H1 (cell line): ENCODE measurements at regions not wholly inside any gene's neighbourhood (a gene's known extent, or its start where the extent isn't known, plus 50 kb on each side); places are given as distances from the start of the nearest gene placed in this dataset.
A peak's percentile ranks its signal among the peaks of the same experiment; 100 is the strongest.

Experiments used
- CTCF ChIA-PET: fragments of 300-600 bp; sonication (Branson Sonifier 250); formaldehyde crosslinking; loops from one replicate; lab custom pipeline; 2021; ENCODE audit not compliant: partially characterized antibody; lab: Charles Lee
- POLR2A ChIA-PET: fragments of 300-600 bp; sonication (Branson Sonifier 250); formaldehyde crosslinking; loops from one replicate; lab custom pipeline; 2021; ENCODE audit warnings: inconsistent platforms; ENCODE audit not compliant: partially characterized antibody; lab: Charles Lee
- DNase-seq, 2 experiments: peaks; one replicate each; pipeline versions ENCODE4 v3.0.0 to v3.0.0-alpha.2; 2010 to 2022; ENCODE audit warnings: low spot score in 2 of 2, low read depth in 1 of 2, mixed read lengths in 1 of 2
- FAIRE-seq: peaks from 2 replicates; lab custom pipeline; 2011; peaks lifted over from hg19 to GRCh38; lab: Jason Lieb, UNC
- H2AFZ ChIP-seq: 2 replicates; pipeline ENCODE4 v1.8.1; 2012; ENCODE audit warnings: low read length, inconsistent platforms
- H2AK5ac ChIP-seq: 2 replicates; pipeline ENCODE4 v1.6.1; 2013; ENCODE audit warnings: low read depth, low read length
- H2BK120ac ChIP-seq: replicated peaks from 2 replicates; pipeline ENCODE3; 2013; ENCODE audit warnings: low read depth, low read length, inconsistent platforms
- H2BK12ac ChIP-seq: 2 replicates; pipeline ENCODE4 v1.6.1; 2013; ENCODE audit warnings: low read depth, low read length
- H2BK15ac ChIP-seq: 2 replicates; pipeline ENCODE4 v1.6.1; 2013; ENCODE audit warnings: low read length
- H2BK20ac ChIP-seq: 2 replicates; pipeline ENCODE4 v1.6.1; 2013; ENCODE audit warnings: low read length
- H2BK5ac ChIP-seq: 2 replicates; pipeline ENCODE4 v1.6.1; 2013; ENCODE audit warnings: low read depth, low read length
- H3K14ac ChIP-seq: 2 replicates; pipeline ENCODE4 v1.6.1; 2013; ENCODE audit warnings: inconsistent platforms; ENCODE audit not compliant: insufficient read length
- H3K18ac ChIP-seq: 2 replicates; pipeline ENCODE4 v1.6.1; 2013; ENCODE audit warnings: low read length; ENCODE audit errors: extremely low read depth
- H3K23ac ChIP-seq: 2 replicates; pipeline ENCODE4 v1.6.1; 2013; ENCODE audit warnings: inconsistent platforms; ENCODE audit not compliant: insufficient read length
- H3K23me2 ChIP-seq: 2 replicates; pipeline ENCODE4 v1.6.1; 2013; ENCODE audit warnings: low read depth, low read length
- H3K27ac ChIP-seq: 2 replicates; pipeline ENCODE4 v1.6.1; 2011; ENCODE audit warnings: low read depth, low read length, inconsistent platforms
- H3K27me3 ChIP-seq, 4 experiments: replicated peaks in 1 of 4; 1 replicate in 1 of 4; 2 replicates in 3 of 4; pipeline versions ENCODE4 v1.6.1 to v1.8.1; 2011 to 2013; ENCODE audit warnings: low read length in 3 of 4, mild to moderate bottlenecking in 3 of 4, inconsistent platforms in 2 of 4, mixed read lengths in 2 of 4, moderate library complexity in 1 of 4; ENCODE audit not compliant: control insufficient read depth in 3 of 4, insufficient read depth in 3 of 4; ENCODE audit errors: extremely low read depth in 1 of 4
- H3K36me3 ChIP-seq, 4 experiments: 2 replicates each; pipeline versions ENCODE4 v1.6.1 to v1.8.1; 2011 to 2013; ENCODE audit warnings: mild to moderate bottlenecking in 4 of 4, low read length in 3 of 4, moderate library complexity in 2 of 4, control low read depth in 1 of 4, inconsistent platforms in 1 of 4; ENCODE audit not compliant: insufficient read depth in 4 of 4, control insufficient read depth in 2 of 4
- H3K4ac ChIP-seq: replicated peaks from 2 replicates; pipeline ENCODE3; 2013; ENCODE audit warnings: low read length, low read depth, mixed read lengths, inconsistent platforms; ENCODE audit not compliant: insufficient read length
- H3K4me1 ChIP-seq, 4 experiments: replicated peaks in 1 of 4; 1 replicate in 1 of 4; 2 replicates in 3 of 4; pipeline versions ENCODE4 v1.6.1 to v1.8.1; 2011 to 2013; ENCODE audit warnings: low read length in 3 of 4, inconsistent platforms in 2 of 4, mixed read lengths in 1 of 4; ENCODE audit not compliant: insufficient read depth in 4 of 4, control insufficient read depth in 3 of 4
- H3K4me2 ChIP-seq, 2 experiments: 2 replicates each; pipeline versions ENCODE4 v1.6.1 to v1.8.1; 2011 to 2013; ENCODE audit warnings: low read depth in 2 of 2, low read length in 2 of 2, control low read depth in 1 of 2, inconsistent platforms in 1 of 2, mild to moderate bottlenecking in 1 of 2; ENCODE audit not compliant: insufficient read depth in 1 of 2
- H3K4me3 ChIP-seq, 4 experiments: fragments of 200-600, 300-600 bp in 1 of 4; sonication (generic), shearing (Covaris generic), sonication (Bioruptor Twin) in 1 of 4; 2 replicates each; pipeline versions ENCODE4 v1.5.1 to v1.8.1; 2011 to 2016; ENCODE audit warnings: low read length in 4 of 4, low read depth in 3 of 4, control low read depth in 2 of 4, inconsistent platforms in 2 of 4, mild to moderate bottlenecking in 2 of 4, mixed read lengths in 1 of 4, moderate library complexity in 1 of 4; ENCODE audit not compliant: insufficient read depth in 2 of 4; ENCODE audit errors: extremely low read depth in 1 of 4
- H3K56ac ChIP-seq: replicated peaks from 2 replicates; pipeline ENCODE3; 2013; ENCODE audit warnings: low read depth, mild to moderate bottlenecking, mixed read lengths, low read length, inconsistent platforms; ENCODE audit not compliant: insufficient read length
- H3K79me1 ChIP-seq: 2 replicates; pipeline ENCODE4 v1.6.1; 2013; ENCODE audit warnings: low read depth, low read length, control low read depth
- H3K79me2 ChIP-seq, 2 experiments: 2 replicates each; pipeline versions ENCODE4 v1.6.1 to v1.8.1; 2012 to 2013; ENCODE audit warnings: low read length in 2 of 2, mild to moderate bottlenecking in 2 of 2, inconsistent platforms in 1 of 2; ENCODE audit not compliant: insufficient read depth in 2 of 2, control insufficient read depth in 1 of 2
- H3K9ac ChIP-seq, 4 experiments: replicated peaks in 1 of 4; 1 replicate in 1 of 4; 2 replicates in 3 of 4; pipeline versions ENCODE4 v1.6.1 to v1.8.1; 2011 to 2013; ENCODE audit warnings: low read depth in 3 of 4, low read length in 3 of 4, control low read depth in 2 of 4, mild to moderate bottlenecking in 2 of 4, moderate library complexity in 2 of 4, inconsistent platforms in 1 of 4; ENCODE audit errors: extremely low read depth in 1 of 4
- H3K9me3 ChIP-seq, 2 experiments: 2 replicates each; pipeline versions ENCODE4 v1.6.1 to v1.8.1; 2012 to 2013; ENCODE audit warnings: mild to moderate bottlenecking in 2 of 2, moderate library complexity in 2 of 2, control low read depth in 1 of 2, inconsistent platforms in 1 of 2, low read depth in 1 of 2, low read length in 1 of 2, mixed read lengths in 1 of 2; ENCODE audit not compliant: insufficient read depth in 2 of 2
- H4K20me1 ChIP-seq, 2 experiments: replicated peaks in 1 of 2; 2 replicates each; pipeline versions ENCODE3 to v1.8.1; 2011 to 2013; ENCODE audit warnings: inconsistent platforms in 2 of 2, low read length in 2 of 2, mild to moderate bottlenecking in 1 of 2; ENCODE audit not compliant: insufficient read depth in 2 of 2, control insufficient read depth in 1 of 2
- H4K5ac ChIP-seq: 2 replicates; pipeline ENCODE4 v1.6.1; 2013; ENCODE audit warnings: low read length, low read depth, mixed read lengths, inconsistent platforms; ENCODE audit not compliant: insufficient read length
- H4K8ac ChIP-seq: 2 replicates; pipeline ENCODE4 v1.8.0; 2013; ENCODE audit warnings: mild to moderate bottlenecking, moderate library complexity, low read length, inconsistent platforms; ENCODE audit not compliant: insufficient read depth; ENCODE audit errors: extremely low read depth
- H4K91ac ChIP-seq: replicated peaks from 2 replicates; pipeline ENCODE3; 2013; ENCODE audit warnings: low read length, mixed read lengths, inconsistent platforms; ENCODE audit not compliant: insufficient read length
- CEBPB ChIP-seq: IDR thresholded peaks from 2 replicates; pipeline ENCODE4 v1.6.1; 2012; ENCODE audit warnings: low read depth, low read length
- TEAD4 ChIP-seq: IDR thresholded peaks from 2 replicates; pipeline ENCODE4 v1.6.1; 2012; ENCODE audit warnings: low read depth, low read length, inconsistent platforms, mixed read lengths
- WGBS, 2 experiments: shearing (Covaris generic) in 1 of 2; methylation state at CpG; one replicate each; pipeline versions ENCODE4 v1.1.6 to v1.1.7; 2013 to 2015; ENCODE audit warnings: low lambda C conversion rate in 2 of 2, mixed read lengths in 2 of 2, inconsistent platforms in 1 of 2, low coverage in 1 of 2, missing lambda C conversion rate in 1 of 2; ENCODE audit not compliant: insufficient replicate concordance in 2 of 2, insufficient coverage in 1 of 2, insufficient read length in 1 of 2; ENCODE audit errors: extremely low coverage in 1 of 2, missing lambda C conversion rate in 1 of 2; 5-methylcytosine and 5-hydroxymethylcytosine counted together

- no peak overlapping the region for H3K14ac ChIP-seq
- no peaks in the 10 kb centered on the region for H4K20me1 ChIP-seq
- no peak overlapping the region for H3K4me3 ChIP-seq
- no peak overlapping the region for H3K23ac ChIP-seq
- ChIA-PET POLR2A (interaction anchor here (0.6 kb wide), 1 partner anchor 11 kb away, joined by 3 read pairs; no protein-coding TSS in a partner anchor), CTCF (interaction anchor here (0.7 kb wide), 1 partner anchor 766 kb away, joined by 3 read pairs; no protein-coding TSS in a partner anchor)
- H2BK20ac ChIP-seq: no peak overlapping the region
- 93% methylated on average over 3 of the region's 3 CpGs; no CpG with 5 or more reads in 1 of the 2 experiments for WGBS, 2 experiments
- H3K27me3 ChIP-seq: no peaks in the 10 kb centered on the region; a peak in 1 of 7 replicates
- H2BK120ac ChIP-seq: no peak overlapping the region
- peak; percentile 16; the same call in 1 of the 2 replicates for TF ChIP-seq CEBPB
- TF ChIP-seq TEAD4: no peak
- H2AFZ ChIP-seq: peak overlapping the region; percentile 70
- no peak overlapping the region for H2BK15ac ChIP-seq
- H3K4me1 ChIP-seq: no peaks in the 10 kb centered on the region
- H3K4ac ChIP-seq: no peak overlapping the region
- no peak overlapping the region for H3K56ac ChIP-seq
- H3K23me2 ChIP-seq: no peaks in the 10 kb centered on the region
- no peak overlapping the region for H2AK5ac ChIP-seq
- H3K18ac ChIP-seq: no peak overlapping the region
- no peak for FAIRE-seq
- no peak overlapping the region for H3K27ac ChIP-seq
- H3K4me2 ChIP-seq: no peak overlapping the region
- no peak overlapping the region for H2BK5ac ChIP-seq
- no peak overlapping the region for H4K5ac ChIP-seq
- H4K8ac ChIP-seq: no peak overlapping the region
- H3K79me2 ChIP-seq: no peaks in the 10 kb centered on the region
- no peak overlapping the region for H2BK12ac ChIP-seq
- no peak overlapping the region for H3K9ac ChIP-seq
- no peaks in the 10 kb centered on the region for H3K79me1 ChIP-seq
- DNase-seq: no peak
- H4K91ac ChIP-seq: no peak overlapping the region
- H3K9me3 ChIP-seq: no peaks in the 10 kb centered on the region
- H3K36me3 ChIP-seq: no peaks in the 10 kb centered on the region
Measured at GRCh38 chr3:106381286-106381938, 512.6 kb upstream of the CBLB start.
